ENCODE measurements at regions not wholly inside any gene's neighbourhood (a gene's known extent, or its start where the extent isn't known, plus 50 kb on each side); places are given as distances from the start of the nearest gene placed in this dataset.

GRCh38 chr1:229980009-229980408 lies 87.0 kb upstream of the GALNT2 start:
- H3K4me3 ChIP-seq (ENCODE audit: low read length): no peak overlapping the region
- no peak overlapping the region for H3K4me2 ChIP-seq (ENCODE audit: low read length)
- H3K79me2 ChIP-seq (ENCODE audit: low read length): no peaks in the 10 kb centered on the region
- H3K36me3 ChIP-seq (replicated peaks; ENCODE audit: low read depth, low read length): no peaks in the 10 kb centered on the region
- no peaks in the 10 kb centered on the region for H3K4me1 ChIP-seq (ENCODE audit: low read length)
- H3K27ac ChIP-seq (ENCODE audit: low read length): no peak overlapping the region
- TF ChIP-seq EZH2phosphoT487 (IDR thresholded peaks at IDR 0.05; ENCODE audit: low read depth) (no peak), CTCF (IDR thresholded peaks at IDR 0.05; ENCODE audit: low read depth, low read length) (no peak)
- H2AFZ ChIP-seq (ENCODE audit: low read depth, low read length): no peak overlapping the region
- no peaks in the 10 kb centered on the region for H3K9me3 ChIP-seq (ENCODE audit: insufficient read depth, low read length)
- H3K9ac ChIP-seq (ENCODE audit: low read length): no peak overlapping the region
- peaks cover 73% of the 10 kb centered on the region for H3K27me3 ChIP-seq (ENCODE audit: low read depth, low read length)
- no peaks in the 10 kb centered on the region for H4K20me1 ChIP-seq (ENCODE audit: insufficient read depth, low read length)

- Histone ChIP-seq H3K27me3 (ENCODE audit: low read depth, low read length) (peaks cover 79% of the 10 kb centered on the region), H4K20me1 (ENCODE audit: insufficient read depth, low read length) (peaks cover 7% of the 10 kb centered on the region), H3K79me2 (ENCODE audit: low read length) (no peaks in the 10 kb centered on the region), H3K4me2 (ENCODE audit: low read length) (no peak overlapping the region), H3K9ac (ENCODE audit: low read length) (no peak overlapping the region), H3K9me3 (ENCODE audit: insufficient read depth, low read length) (no peaks in the 10 kb centered on the region), H2AFZ (ENCODE audit: low read depth, low read length) (no peak overlapping the region), H3K4me1 (ENCODE audit: low read length) (no peaks in the 10 kb centered on the region), H3K27ac (ENCODE audit: low read length) (no peak overlapping the region), H3K4me3 (ENCODE audit: low read length) (no peak overlapping the region), H3K36me3 (replicated peaks; ENCODE audit: low read depth, low read length) (no peaks in the 10 kb centered on the region)
- TF ChIP-seq EZH2phosphoT487 (IDR thresholded peaks at IDR 0.05; ENCODE audit: low read depth): no peak
- no peak for TF ChIP-seq CTCF (IDR thresholded peaks at IDR 0.05; ENCODE audit: low read depth, low read length)
Measured at GRCh38 chr1:229981736-229982135, 85.3 kb upstream of the GALNT2 start.

GRCh38 chr1:229984310-229984991 lies 82.6 kb upstream of the GALNT2 start:
- Histone ChIP-seq H3K4me3 (ENCODE audit: low read length) (no peak overlapping the region), H3K27me3 (ENCODE audit: low read depth, low read length) (peaks cover 95% of the 10 kb centered on the region), H3K36me3 (replicated peaks; ENCODE audit: low read depth, low read length) (no peaks in the 10 kb centered on the region), H3K9me3 (ENCODE audit: insufficient read depth, low read length) (no peaks in the 10 kb centered on the region), H3K27ac (ENCODE audit: low read length) (no peak overlapping the region), H3K79me2 (ENCODE audit: low read length) (no peaks in the 10 kb centered on the region), H2AFZ (ENCODE audit: low read depth, low read length) (no peak overlapping the region), H3K4me2 (ENCODE audit: low read length) (no peak overlapping the region), H3K4me1 (ENCODE audit: low read length) (peaks cover 16% of the 10 kb centered on the region), H4K20me1 (ENCODE audit: insufficient read depth, low read length) (peaks cover 19% of the 10 kb centered on the region), H3K9ac (ENCODE audit: low read length) (no peak overlapping the region)
- TF ChIP-seq CTCF (IDR thresholded peaks at IDR 0.05; ENCODE audit: low read depth, low read length) (no peak), EZH2phosphoT487 (IDR thresholded peaks at IDR 0.05; ENCODE audit: low read depth) (no peak)

- Histone ChIP-seq H3K79me2 (ENCODE audit: low read length) (no peaks in the 10 kb centered on the region), H3K4me1 (ENCODE audit: low read length) (peaks cover 18% of the 10 kb centered on the region), H3K27ac (ENCODE audit: low read length) (no peak overlapping the region), H3K9ac (ENCODE audit: low read length) (no peak overlapping the region), H3K27me3 (ENCODE audit: low read depth, low read length) (peaks cover 95% of the 10 kb centered on the region), H3K4me3 (ENCODE audit: low read length) (no peak overlapping the region), H3K9me3 (ENCODE audit: insufficient read depth, low read length) (no peaks in the 10 kb centered on the region), H2AFZ (ENCODE audit: low read depth, low read length) (no peak overlapping the region), H4K20me1 (ENCODE audit: insufficient read depth, low read length) (peaks cover 19% of the 10 kb centered on the region), H3K4me2 (ENCODE audit: low read length) (no peak overlapping the region), H3K36me3 (replicated peaks; ENCODE audit: low read depth, low read length) (no peaks in the 10 kb centered on the region)
- TF ChIP-seq CTCF (IDR thresholded peaks at IDR 0.05; ENCODE audit: low read depth, low read length): no peak
Measured at GRCh38 chr1:229984992-229985612, 81.9 kb upstream of the GALNT2 start.

Measured in OCI-LY3 (cell line).